ENCODE measurements at regions not wholly inside any gene's neighbourhood (a gene's known extent, or its start where the extent isn't known, plus 50 kb on each side); places are given as distances from the start of the nearest gene placed in this dataset.
"Not testable (repeated sequence)": the region's sequence is repeated elsewhere in the genome, so short reads cannot be mapped to it uniquely, and the experiment has no call there.

DNA sequence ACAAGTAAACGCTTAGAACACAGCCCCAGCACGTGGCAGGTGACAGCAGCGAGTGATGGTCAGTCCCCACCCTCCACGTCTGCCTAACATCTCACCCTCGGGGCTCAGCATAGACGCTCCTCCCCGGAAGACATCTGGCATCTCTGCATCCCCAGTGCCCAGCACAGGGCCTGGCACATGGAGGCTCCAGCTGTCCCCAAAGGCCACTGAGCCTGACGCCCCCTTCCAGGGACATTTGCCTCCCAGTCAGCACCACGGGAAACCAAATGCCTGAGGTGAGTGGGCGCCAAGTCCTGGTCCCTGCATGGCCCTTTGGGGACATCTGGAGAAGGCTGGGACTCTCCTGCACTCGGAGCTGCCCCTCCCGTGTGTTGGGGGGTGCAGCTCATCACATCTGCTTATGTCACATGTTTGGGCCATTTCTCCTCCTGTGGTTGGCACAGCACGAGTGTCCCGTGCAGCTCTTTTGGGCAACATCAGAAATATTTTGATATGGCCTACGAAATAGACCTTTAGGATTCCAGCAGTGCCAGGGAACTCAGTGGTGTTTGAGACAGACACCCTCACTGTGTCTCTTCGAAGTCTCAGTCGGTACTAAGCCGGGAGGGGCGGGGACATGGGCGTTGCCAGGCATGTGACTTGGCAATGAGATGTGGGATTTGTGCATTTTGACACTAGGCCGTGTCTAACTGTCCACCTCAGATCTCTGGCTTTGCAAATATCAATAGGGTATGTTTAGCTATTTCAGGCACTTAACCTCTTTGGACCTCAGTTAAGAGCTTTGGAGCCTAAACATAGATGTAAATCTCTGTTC, 315.0 kb downstream of the PTPRU start:
- FAIRE-seq (no peak), DNase-seq (ENCODE audit: low spot score in 2 of 2) (no peak)

DNA sequence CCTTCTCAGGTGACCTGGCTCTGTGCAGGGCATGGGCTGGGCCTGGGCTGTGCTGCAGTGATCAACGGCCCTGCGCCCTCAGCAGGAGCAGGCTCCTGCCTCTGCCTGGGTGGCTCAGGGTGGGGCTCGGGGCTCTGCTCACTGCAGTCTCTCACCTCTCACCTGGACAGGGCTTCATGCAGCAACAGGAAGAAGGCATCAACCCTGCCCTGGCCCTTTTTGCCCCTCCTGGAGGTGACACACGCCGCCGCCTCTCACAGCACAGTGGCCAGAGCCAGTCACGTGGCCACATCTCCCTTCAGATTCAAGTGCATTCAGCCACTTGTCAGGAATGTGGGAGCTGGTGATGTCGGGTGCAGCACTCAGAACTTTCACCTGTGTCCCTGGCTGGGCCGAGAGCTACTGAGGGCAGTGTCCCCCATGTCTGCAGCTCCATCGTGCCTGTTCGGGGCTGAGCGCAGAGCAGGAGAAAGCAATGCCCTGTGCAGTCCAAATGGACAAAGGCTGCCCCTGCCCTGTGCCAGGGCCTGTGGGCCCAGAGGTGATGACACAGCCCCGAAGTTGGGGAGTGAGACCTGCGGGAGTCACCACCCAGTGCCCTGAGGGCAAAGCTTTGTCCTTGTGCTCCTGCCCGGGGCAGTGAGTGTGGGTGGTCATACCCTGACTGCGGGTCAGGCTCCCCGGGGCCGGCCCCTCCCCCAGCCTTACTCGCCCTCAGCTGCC, 314.0 kb downstream of the PTPRU start:
- no peak for FAIRE-seq

DNA sequence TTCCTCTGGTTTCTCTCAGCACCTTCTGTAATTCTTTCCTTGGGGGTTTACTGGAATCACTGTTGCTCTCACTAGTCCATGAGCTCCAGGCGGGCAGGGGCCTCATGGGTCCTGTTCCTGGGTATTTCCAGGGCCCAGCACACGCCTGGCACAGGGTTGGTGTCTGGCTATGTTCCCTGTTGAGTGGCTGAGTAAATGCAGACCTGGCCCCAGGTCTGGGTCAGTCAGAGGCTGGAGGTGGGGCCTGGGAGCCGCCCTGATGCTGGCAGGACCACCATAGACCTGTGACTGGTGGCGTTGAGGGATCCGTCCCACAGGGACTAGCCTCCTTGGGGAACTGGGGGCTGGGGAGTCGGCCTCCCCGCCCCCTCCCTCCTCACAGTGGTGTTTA, 313.4 kb downstream of the PTPRU start:
- FAIRE-seq; DNase-seq (ENCODE audit: low spot score in 2 of 2): not testable (repeated sequence)

More for the DNA sequence above, 314.0 kb downstream of the PTPRU start:
- no peak for DNase-seq (ENCODE audit: low spot score in 2 of 2)

DNA sequence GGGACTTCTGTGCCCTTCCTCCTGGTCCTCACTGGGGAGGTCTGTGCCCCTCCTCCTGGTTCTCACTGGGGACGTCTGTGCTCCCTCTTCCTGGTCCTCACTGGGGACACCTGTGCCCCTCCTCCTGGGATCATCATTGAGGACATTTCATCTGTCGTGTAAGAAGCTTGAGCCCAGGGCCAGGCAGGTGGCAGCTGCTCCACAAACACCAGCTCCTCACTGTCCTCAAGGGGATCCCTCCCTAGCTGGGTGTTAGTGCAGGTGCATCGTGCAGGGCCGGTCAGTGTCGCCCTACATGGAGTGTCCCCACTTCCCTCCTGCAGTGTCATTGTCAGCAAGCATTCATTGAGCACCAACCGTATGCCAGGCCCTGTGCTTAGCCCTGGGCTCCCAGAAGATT, 312.7 kb downstream of the PTPRU start:
- no peak for DNase-seq (ENCODE audit: low spot score in 2 of 2)
- FAIRE-seq: no peak

DNA sequence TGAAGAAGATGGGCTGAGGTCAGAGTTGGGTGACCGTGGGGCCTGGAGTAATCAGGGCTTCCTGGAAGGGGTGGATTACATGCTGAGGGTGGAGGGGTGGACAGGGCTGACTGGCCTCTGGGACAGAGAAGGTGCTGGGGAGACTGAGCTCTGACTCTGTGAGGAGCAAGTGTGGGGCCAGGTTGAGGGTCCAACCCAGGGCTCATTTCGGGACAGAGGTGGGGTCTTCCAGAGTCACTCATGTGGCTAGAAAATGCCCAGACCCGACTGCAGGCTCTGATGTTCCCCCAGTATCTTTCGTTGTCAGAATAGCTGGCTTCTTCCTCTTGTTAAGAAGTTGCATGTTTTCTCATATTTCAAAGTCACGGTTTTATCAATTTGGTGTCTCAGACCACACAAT, 311.8 kb downstream of the PTPRU start:
- no peak for FAIRE-seq
- no peak for DNase-seq (ENCODE audit: low spot score in 2 of 2)

DNA sequence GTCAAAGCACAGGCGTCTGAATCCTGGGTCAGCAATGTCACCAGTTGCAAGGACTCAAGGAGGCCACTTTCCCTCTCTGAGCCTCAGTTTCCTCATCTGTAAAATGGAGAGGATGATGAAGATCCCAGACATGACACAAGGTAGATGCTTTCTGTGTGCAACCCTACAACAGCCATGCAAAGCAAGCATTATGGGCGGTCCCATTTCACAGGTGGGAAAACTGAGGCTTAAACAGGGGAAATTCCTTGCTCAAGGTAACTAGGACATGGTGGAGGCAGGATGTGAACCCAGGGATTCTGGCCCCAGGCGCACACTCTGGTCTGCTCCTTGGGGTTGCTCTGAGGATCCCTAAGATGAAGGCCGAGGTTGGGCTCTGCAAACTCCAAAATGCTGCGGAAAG, 311.0 kb downstream of the PTPRU start:
- no peak for FAIRE-seq
- DNase-seq (ENCODE audit: low spot score in 2 of 2): no peak

DNA sequence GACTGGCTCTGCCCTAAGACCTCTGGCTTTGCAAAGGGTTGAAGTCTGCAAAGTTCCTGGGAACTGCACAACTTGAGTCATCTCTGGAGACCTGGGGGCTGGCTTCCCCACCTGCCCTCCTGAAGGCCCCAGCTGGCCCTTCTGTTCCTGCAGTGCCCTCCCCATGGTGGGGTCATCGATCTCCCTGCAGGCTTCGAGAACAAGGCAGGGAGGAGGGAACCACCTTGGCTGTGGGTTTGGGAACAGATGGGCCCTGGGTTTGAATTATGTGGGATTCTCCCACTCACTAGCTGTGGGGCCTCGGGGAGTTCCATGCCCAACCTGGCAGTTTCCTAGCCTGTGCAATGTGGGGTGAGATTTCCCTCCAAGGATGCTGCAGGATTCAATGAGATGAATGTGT, 310.2 kb downstream of the PTPRU start:
- FAIRE-seq: no peak
- no peak for DNase-seq (ENCODE audit: low spot score in 2 of 2)

DNA sequence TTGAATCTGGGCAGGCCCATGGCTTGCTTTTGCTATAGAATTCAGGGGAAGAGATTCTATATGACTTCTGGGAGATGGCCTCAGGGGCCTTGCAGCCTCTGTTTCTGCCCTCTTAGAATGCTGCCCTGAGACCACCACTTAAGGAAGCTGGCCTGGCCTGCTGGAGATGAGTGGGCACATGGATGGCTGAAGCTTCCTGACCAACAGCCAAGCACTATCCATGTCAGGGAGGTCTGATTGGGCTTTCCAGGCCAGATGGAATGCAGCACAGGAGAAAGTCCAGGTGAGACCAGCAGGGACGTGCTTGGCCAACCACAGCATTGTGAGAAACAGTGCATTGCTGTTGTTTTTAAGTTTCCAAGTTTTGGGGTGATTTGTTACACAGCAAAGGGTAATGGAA, 308.1 kb downstream of the PTPRU start:
- FAIRE-seq (no peak), DNase-seq (ENCODE audit: low spot score in 2 of 2) (no peak)

DNA sequence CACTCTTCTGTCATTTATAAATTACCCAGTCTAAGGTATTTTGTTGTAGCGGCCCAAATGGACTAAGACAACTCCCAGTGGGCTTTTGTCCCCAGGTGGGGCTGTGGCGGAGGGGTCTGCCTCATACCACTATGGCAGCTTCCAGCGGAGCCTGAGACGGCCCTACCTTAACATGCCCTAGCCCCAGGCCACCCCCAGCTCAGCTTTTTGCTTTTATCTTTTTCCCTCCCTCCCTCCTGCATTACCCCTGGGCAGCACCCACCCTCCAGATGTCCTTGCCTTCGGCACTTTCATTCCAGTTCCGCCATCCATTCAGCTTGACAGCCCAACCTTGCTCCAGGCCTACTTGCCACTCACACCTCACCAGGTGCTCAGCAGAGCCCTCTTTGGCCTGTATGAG, 307.3 kb downstream of the PTPRU start:
- DNase-seq (ENCODE audit: low spot score in 2 of 2) (no peak), FAIRE-seq (no peak)

DNA sequence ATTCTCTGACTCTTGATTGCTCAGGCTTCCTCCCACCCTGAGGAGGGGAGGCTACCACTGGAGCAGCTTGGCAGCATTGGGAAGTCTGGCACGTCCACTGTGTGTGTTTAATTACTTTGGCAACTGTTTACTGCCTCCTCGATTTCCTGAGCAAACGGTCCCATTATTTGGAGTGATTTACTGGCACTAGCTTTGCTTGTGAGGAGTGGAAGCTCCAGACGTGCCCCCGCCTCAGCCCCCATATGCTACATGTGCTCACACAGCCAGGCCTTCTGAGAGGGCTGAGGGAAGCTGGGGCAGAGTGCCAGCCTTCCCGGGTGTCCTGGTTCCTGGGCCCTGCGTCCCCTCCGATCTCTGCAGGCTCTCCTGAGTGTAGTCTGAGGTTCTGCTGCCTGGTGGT, 306.2 kb downstream of the PTPRU start:
- DNase-seq (ENCODE audit: low spot score in 2 of 2): no peak

DNA sequence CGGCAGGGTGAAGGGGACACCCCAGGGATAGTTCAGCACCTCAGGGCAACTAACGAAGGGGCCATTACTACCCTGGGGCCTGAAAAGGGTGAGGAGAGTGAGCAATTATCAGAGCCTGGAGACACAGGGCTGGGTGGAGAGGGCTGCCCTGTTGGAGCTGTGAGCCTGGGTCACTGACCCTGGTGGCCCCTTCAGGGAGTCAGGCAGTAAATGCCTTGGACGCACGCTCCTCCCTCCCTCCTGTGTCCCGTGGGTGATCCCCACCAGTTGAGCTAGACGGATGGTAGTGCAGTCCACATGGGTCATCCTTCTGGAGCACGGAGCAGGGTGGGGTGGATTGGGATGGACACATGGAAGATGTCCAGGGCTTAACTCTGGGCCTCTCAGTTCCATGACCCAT, 305.3 kb downstream of the PTPRU start:
- no peak for FAIRE-seq

More for the DNA sequence above, 306.2 kb downstream of the PTPRU start:
- FAIRE-seq: no peak

DNA sequence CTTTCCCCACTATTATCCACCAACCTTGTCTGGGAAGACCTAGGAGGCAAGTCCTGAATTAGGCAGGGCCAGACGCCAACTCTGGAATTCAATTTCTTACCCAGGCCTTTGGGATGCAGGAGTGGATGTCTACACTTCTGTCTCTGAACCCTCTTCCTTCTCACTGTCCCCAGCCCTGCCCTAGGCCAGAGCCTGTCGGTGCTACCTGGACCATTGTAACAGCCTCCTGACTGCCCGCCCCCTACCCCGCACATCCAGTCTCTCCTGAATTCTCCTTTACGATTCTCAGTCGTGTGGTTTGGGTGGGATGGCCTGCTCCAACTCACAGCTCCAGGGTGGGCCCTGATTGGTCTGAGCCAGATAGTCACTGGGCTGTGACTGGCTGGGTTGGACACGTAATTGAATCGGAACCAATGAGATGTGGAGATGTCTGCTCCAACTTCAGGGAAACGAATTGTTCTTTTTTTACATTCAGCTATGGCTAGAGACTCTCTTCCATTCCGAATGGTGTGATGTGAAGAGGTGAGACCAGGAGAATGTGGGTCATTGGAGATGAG, 304.6 kb downstream of the PTPRU start:
- no peak for DNase-seq (ENCODE audit: low spot score in 2 of 2)
- no peak for FAIRE-seq

More for the DNA sequence above, 305.3 kb downstream of the PTPRU start:
- DNase-seq (ENCODE audit: low spot score in 2 of 2): no peak

DNA sequence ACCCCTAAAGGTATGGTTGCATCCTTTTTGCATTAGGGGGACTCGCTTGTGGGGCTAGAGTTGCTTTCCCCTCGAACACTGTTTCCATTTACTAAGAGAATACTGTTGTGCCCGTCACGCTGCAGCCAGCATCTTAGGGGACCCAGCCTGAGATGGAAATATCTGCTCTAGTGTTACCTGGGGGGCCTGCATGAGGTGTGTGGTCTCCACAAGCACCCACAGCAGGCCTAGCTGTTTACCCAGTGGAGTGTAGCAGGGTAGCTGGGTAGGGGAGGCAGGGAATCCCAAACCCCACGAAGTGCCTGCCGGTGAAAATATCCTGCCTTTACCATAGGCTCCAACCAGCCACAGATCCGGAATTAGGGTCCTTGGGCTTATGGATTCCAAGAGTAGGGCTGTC, 303.6 kb downstream of the PTPRU start:
- FAIRE-seq (no peak), DNase-seq (ENCODE audit: low spot score in 2 of 2) (no peak)

DNA sequence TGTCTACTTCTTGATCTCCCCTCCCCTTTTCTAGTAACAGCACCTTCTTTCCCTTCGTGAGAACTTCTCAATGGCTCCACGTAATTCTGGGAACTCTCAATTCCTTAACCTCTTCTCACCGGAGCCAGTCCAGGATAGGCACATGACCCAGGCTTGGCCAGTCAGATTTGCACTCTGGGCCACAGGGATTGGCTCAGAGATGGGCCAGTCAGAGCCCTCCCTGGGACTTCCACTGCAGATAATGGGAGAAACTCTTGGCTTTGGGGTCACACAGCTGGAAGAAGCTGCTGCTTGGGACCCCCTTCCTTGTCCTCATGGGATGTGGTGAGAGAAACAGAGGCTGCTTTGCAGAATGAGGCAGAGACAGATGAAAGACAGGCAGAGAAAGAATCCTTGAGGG, 302.3 kb downstream of the PTPRU start:
- no peak for DNase-seq (ENCODE audit: low spot score in 2 of 2)
- FAIRE-seq: no peak

DNA sequence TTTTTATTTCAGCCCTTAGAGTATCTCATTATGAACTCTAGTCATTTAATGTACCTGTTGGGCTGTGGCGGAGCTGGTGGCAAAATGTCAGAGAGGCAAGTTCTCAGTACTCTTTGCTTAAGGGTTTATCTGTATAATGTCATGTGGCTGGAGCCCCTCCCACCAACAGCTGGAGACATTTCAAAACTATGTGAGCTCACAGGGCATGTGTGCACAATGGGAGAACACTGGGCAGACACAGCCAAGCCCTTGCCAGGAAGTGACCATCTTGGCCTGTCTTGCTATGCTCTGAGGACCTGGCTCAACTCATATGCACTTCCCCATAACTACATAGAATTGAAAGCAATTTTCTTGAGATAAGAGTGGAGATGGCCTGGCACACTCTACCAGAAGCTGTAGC, 296.4 kb downstream of the PTPRU start:
- FAIRE-seq: no peak
- DNase-seq (ENCODE audit: low spot score in 2 of 2): no peak

DNA sequence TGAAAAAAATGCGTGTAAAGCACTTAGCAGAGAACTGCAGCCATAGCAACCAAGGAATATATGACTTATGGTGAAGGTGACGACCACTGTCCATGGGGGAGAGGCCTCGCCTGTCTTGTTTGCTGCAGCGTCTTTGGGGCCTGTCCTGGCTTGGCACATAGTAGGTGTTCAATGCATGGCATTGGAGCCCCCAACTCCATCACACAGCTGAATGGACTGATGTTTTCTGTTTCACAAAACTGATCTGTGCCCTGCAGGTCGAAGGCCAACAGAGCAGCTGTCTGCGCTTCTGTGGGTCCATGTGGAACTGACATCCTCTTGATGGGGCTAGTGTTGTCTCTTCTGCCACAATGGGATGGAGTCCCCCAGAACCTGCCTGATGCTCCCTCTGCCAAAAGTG, 296.0 kb downstream of the PTPRU start:
- FAIRE-seq (no peak), DNase-seq (ENCODE audit: low spot score in 2 of 2) (no peak)

DNA sequence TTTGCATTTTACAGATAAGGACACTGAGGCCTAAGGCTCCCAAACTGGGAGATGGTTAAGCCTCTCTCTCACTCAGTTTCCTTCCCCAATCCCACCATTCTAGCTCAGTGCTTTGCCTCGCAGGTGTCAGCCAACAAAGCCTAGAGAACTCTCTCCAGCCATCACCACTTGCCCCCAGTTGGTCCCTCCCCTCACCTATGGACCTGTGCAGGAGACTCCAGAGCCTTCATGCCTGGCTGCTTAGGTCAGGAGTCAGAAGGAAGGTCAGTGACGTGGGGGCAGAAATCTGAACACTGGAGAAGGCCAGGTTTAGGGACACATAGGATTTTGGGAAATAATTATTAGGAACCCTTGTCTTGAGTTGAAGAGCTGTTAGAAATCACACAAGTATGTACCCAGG, 295.3 kb downstream of the PTPRU start:
- FAIRE-seq: no peak

DNA sequence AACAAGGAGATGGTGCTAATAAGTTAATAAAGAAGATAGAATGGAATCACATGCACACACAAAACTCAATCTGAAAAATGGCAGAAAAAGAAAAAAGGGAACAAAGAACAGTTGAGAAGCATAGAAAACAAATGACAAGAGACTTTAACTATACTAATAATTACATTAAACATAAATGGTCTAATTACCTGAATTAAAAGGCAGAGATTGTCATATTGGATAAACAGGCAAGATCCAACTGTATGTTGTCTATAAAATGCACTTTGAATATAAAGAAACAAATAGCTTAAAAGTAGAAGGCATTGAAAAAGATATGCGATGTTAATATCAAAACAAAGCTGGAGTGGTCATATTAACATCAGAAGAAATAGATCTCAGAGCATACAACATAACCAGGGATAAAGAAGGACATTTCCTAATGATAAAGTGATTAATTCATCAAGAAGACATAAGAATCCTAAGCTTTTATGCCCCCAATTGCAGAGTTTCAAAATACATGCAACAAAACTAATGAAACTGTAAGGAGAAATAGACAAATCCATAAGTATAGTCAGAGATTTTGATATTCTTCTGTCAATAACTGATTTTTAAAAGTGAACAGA, 293.5 kb downstream of the PTPRU start:
- no peak for FAIRE-seq
- no peak for DNase-seq (ENCODE audit: low spot score in 2 of 2)

More for the DNA sequence above, 295.3 kb downstream of the PTPRU start:
- no peak for DNase-seq (ENCODE audit: low spot score in 2 of 2)

DNA sequence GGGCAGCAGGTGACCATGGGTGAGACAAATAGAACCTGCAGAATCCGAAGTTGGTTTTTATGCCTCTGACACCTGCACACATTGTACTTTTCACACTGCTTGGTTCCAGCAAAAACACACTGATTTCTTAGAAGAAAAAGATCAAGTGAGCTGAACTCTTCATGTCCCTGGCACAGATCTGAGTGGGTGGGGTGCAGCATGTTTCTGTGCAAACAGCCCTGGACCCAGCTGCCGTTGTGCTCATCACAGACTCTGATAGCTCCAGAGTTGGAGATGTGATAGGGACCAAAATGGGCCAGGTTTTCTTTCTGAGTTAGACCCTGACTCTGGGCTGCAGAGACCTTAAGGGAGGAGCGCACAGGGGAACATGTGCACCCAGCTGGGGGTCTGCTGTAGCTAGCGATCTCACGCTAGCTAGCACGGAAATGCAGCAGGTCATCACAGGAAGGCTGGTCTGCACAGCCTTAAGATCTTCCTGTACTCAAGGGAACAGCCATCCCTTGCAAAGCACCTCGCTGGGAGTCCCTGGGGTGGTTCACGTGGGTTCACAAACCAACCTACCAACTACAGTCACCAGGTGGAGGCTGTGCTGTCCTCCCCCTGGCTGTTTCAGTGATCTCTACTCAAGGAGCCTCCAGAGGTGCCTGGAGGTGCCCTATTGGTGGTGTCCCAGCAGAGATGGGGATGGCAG, 291.1 kb downstream of the PTPRU start:
- no peak for DNase-seq (ENCODE audit: low spot score in 2 of 2)
- FAIRE-seq: no peak

DNA sequence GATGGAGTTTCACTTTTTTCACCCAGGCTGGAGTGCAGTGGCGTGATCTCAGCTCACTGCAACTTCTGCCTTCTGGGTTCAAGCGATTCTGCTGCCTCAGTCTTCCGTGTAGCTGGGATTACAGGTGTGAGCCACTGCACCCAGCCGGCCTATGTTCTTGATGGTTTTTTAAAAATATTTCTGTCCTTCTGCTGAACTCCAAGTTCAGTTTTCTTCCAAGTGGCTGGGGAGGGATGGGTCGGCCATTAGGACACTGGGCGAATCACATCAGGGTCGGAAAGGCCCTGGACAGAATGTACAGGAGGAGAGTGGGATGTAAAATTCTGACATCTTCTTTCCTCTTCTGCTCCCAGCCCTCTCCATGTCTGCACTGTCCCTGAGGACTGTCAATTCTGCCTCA, 289.6 kb downstream of the PTPRU start:
- no peak for FAIRE-seq

More for the DNA sequence above, 289.6 kb downstream of the PTPRU start:
- DNase-seq (ENCODE audit: low spot score in 2 of 2): no peak

All from frontal cortex (tissue), 3 donors.